ENCODE measurements at regions not wholly inside any gene's neighbourhood (a gene's known extent, or its start where the extent isn't known, plus 50 kb on each side); places are given as distances from the start of the nearest gene placed in this dataset.

DNA sequence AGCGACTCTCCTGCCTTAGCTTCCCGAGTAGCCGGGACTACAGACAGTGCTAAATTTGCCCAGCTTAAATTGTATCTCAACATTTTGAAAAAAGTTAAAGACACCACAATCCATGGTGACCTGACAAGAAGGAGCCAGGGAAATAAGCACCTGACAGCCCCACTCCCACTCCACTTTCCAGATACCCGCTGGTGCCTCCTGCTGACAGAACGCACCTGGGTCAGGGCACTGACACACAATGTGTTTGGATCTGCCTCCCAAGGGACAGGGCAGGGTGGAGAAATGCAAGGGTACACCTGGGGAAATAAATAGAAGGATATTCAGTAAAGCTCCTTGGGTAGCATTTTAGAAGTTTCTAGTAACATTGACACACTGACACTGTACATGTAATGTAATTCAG is 58.9 kb upstream of the OPN4 start:
- Histone ChIP-seq H3K4me1 (ENCODE audit: insufficient read depth, low read length) (no peaks in the 10 kb centered on the region), H3K27me3 (ENCODE audit: control insufficient read depth in 1 of 2, insufficient read depth in 2 of 2, low read length in 2 of 2) (no peaks in the 10 kb centered on the region), H3K4me3 (ENCODE audit: low read length) (no peak overlapping the region), H3K27ac (ENCODE audit: low read depth in 1 of 2, low read length in 2 of 2) (no peak overlapping the region), H3K36me3 (ENCODE audit: insufficient read depth, low read length) (no peaks in the 10 kb centered on the region), H3K9me3 (ENCODE audit: control insufficient read depth in 1 of 2, insufficient read depth in 1 of 2, low read length in 2 of 2) (no peaks in the 10 kb centered on the region)
- intact Hi-C loops (cut with DNase I, micrococcal nuclease), result no loop called here
- Mint-ChIP-seq H3K4me3 (no peak overlapping the region), H3K27ac (no peak overlapping the region), H3K36me3 (ENCODE audit: low read depth) (no peaks in the 10 kb centered on the region), H3K9me3 (no peaks in the 10 kb centered on the region), H3K4me1 (ENCODE audit: low read depth) (no peaks in the 10 kb centered on the region), H3K27me3 (no peaks in the 10 kb centered on the region)
- TF ChIP-seq, protein P1, sequence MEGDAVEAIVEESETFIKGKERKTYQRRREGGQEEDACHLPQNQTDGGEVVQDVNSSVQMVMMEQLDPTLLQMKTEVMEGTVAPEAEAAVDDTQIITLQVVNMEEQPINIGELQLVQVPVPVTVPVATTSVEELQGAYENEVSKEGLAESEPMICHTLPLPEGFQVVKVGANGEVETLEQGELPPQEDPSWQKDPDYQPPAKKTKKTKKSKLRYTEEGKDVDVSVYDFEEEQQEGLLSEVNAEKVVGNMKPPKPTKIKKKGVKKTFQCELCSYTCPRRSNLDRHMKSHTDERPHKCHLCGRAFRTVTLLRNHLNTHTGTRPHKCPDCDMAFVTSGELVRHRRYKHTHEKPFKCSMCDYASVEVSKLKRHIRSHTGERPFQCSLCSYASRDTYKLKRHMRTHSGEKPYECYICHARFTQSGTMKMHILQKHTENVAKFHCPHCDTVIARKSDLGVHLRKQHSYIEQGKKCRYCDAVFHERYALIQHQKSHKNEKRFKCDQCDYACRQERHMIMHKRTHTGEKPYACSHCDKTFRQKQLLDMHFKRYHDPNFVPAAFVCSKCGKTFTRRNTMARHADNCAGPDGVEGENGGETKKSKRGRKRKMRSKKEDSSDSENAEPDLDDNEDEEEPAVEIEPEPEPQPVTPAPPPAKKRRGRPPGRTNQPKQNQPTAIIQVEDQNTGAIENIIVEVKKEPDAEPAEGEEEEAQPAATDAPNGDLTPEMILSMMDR (IDR thresholded peaks at IDR 0.05), result no peak
- ChIA-PET CTCF (no interaction called here), POLR2A (no interaction called here)
- DNase-seq, result no peak
- ATAC-seq (ENCODE audit: poor library complexity), result no peak

DNA sequence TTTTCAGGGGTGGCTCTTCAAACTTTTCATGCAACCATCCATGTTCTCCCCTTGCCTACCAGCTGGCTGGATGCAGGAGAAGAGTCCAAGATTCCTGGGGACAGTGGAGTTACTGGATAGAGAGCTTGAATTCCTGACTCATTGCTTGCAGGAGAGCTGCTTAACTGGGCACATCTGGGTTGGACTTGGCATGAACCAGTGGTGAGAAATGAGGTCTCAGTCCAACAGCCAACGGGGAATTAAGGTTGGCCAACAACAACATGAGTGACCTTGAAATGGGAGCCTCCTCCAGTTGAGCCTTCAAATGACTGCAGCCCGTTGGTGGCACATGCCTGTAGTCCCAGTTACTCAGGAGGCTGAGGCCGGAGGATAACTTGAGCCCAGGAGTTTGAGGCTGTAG is 58.1 kb upstream of the OPN4 start:
- no peaks in the 10 kb centered on the region for H3K9me3 Mint-ChIP-seq
- H3K4me1 Mint-ChIP-seq (ENCODE audit: low read depth), result no peaks in the 10 kb centered on the region
- CTCF ChIA-PET, result no interaction called here
- Histone ChIP-seq H3K27me3 (ENCODE audit: control insufficient read depth in 1 of 2, insufficient read depth in 2 of 2, low read length in 2 of 2) (no peaks in the 10 kb centered on the region), H3K36me3 (ENCODE audit: insufficient read depth, low read length) (no peaks in the 10 kb centered on the region), H3K27ac (ENCODE audit: low read depth in 1 of 2, low read length in 2 of 2) (no peak overlapping the region), H3K9me3 (ENCODE audit: control insufficient read depth in 1 of 2, insufficient read depth in 1 of 2, low read length in 2 of 2) (no peaks in the 10 kb centered on the region), H3K4me3 (ENCODE audit: low read length) (no peak overlapping the region), H3K4me1 (ENCODE audit: insufficient read depth, low read length) (no peaks in the 10 kb centered on the region)
- TF ChIP-seq, protein P1 (IDR thresholded peaks at IDR 0.05), result no peak
- DNase-seq, result no peak
- no peaks in the 10 kb centered on the region for H3K36me3 Mint-ChIP-seq (ENCODE audit: low read depth)
- H3K27me3 Mint-ChIP-seq, result no peaks in the 10 kb centered on the region
- intact Hi-C loops (cut with DNase I, micrococcal nuclease), result no loop called here
- H3K27ac Mint-ChIP-seq, result no peak overlapping the region
- no peak overlapping the region for H3K4me3 Mint-ChIP-seq
- no peak for ATAC-seq (ENCODE audit: poor library complexity)
- POLR2A ChIA-PET, result no interaction called here

DNA sequence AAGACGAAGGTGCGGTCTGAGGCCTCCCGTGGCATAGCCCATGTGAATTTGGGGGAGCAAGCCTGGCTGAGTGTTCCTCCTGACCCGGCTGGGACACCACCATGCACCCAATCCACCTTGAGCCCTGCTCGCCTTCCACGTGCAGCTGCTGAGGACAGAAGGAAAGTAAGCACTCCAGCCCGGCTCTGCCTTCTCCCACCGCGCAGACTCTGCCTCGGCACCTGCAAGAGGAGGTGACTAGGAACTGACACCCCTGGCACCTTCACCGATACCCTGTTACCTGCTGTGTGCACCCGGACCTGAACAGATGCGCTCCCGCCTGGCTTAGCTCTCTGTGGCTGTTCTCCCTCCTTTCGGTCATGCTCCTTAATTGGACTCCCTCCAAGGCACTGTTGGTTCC is 57.0 kb upstream of the OPN4 start:
- Mint-ChIP-seq H3K27ac (no peak overlapping the region), H3K4me1 (ENCODE audit: low read depth) (no peaks in the 10 kb centered on the region), H3K36me3 (ENCODE audit: low read depth) (no peaks in the 10 kb centered on the region), H3K9me3 (no peaks in the 10 kb centered on the region), H3K4me3 (no peak overlapping the region), H3K27me3 (no peaks in the 10 kb centered on the region)
- Histone ChIP-seq H3K27me3 (ENCODE audit: control insufficient read depth in 1 of 2, insufficient read depth in 2 of 2, low read length in 2 of 2) (no peaks in the 10 kb centered on the region), H3K4me1 (ENCODE audit: insufficient read depth, low read length) (no peaks in the 10 kb centered on the region), H3K4me3 (ENCODE audit: low read length) (no peak overlapping the region), H3K9me3 (ENCODE audit: control insufficient read depth in 1 of 2, insufficient read depth in 1 of 2, low read length in 2 of 2) (no peaks in the 10 kb centered on the region), H3K36me3 (ENCODE audit: insufficient read depth, low read length) (no peaks in the 10 kb centered on the region), H3K27ac (ENCODE audit: low read depth in 1 of 2, low read length in 2 of 2) (no peak overlapping the region)
- CTCF ChIA-PET, result no interaction called here
- DNase-seq (no peak), ATAC-seq (ENCODE audit: poor library complexity) (no peak)
- intact Hi-C loops (cut with DNase I, micrococcal nuclease), result no loop called here
- TF ChIP-seq, protein P1 (IDR thresholded peaks at IDR 0.05), result no peak
- POLR2A ChIA-PET, result no interaction called here
